ENCODE measurements at regions not wholly inside any gene's neighbourhood (a gene's known extent, or its start where the extent isn't known, plus 50 kb on each side); places are given as distances from the start of the nearest gene placed in this dataset.

DNA sequence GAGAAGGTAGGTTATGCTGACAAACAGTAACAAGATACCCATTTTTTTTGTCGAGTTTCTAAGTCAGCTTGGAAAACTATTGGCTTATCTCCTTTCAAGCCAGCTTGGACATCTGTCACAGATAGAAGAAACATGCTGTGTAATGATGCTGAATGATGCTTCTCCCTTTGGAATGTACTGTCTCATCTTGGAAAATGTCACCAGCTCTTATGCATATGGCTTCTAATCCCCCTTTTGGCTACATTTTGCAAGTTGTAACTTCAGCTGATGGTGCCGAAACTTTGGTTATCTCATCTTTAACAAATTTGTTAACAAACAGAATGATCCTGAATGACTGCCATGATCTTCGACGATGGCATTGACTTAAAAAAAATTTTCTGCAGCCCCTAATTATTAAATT is 68.8 kb upstream of the ST6GALNAC3 start:
- TF ChIP-seq ZNF8 (CRISPR knock-in tag; IDR thresholded peaks at IDR 0.05) (no peak), PATZ1 (CRISPR knock-in tag; IDR thresholded peaks at IDR 0.05; ENCODE audit: borderline replicate concordance) (no peak)
- ATAC-seq = peak; percentile 79

DNA sequence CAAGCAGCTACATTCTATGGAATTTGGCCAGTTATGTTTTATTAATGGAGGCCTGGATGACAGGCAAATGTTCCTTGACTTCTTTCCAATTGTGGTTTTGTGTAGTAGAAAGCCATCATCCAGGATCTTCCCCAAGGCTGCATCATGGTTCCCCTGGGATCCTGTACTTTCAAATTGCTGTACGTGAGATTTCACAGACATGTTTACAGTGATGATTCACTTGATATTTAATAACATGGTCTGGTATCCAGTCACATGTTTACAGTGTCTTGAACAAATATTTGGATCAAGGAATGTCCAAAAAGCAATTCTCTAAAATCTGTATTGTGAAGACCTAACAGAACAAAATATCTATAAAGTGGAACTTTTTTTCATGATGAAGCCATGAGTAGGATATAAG is 68.3 kb upstream of the ST6GALNAC3 start:
- TF ChIP-seq GLIS3 (CRISPR knock-in tag; IDR thresholded peaks at IDR 0.05) (no peak), ZNF565 (CRISPR knock-in tag; conservative IDR thresholded peaks at IDR 0.05; ENCODE audit: low read depth) (no peak), CSDC2 (CRISPR knock-in tag; IDR thresholded peaks at IDR 0.05) (no peak), POU6F1 (CRISPR knock-in tag; IDR thresholded peaks at IDR 0.05; ENCODE audit: borderline replicate concordance, low read depth) (no peak), CSRNP3 (CRISPR knock-in tag; IDR thresholded peaks at IDR 0.05) (no peak), TCF4 (CRISPR knock-in tag; IDR thresholded peaks at IDR 0.05; ENCODE audit: borderline replicate concordance) (no peak; the same call in 1 of the 2 replicates), RARB (CRISPR knock-in tag; IDR thresholded peaks at IDR 0.05) (no peak), ZFP30 (CRISPR knock-in tag; IDR thresholded peaks at IDR 0.05) (no peak), OSR1 (CRISPR knock-in tag; IDR thresholded peaks at IDR 0.05) (no peak), ISL1 (CRISPR knock-in tag; IDR thresholded peaks at IDR 0.05) (peak; percentile 89), ARNTL (CRISPR knock-in tag; IDR thresholded peaks at IDR 0.05; ENCODE audit: borderline replicate concordance, low read depth) (no peak), TOX (CRISPR knock-in tag; IDR thresholded peaks at IDR 0.05; ENCODE audit: borderline replicate concordance) (0 out of 2 replicates have a peak, but pooled peaks have one; percentile 44), ESRRG (CRISPR knock-in tag; IDR thresholded peaks at IDR 0.05) (no peak), PATZ1 (CRISPR knock-in tag; IDR thresholded peaks at IDR 0.05; ENCODE audit: borderline replicate concordance) (no peak), CREB5 (CRISPR knock-in tag; IDR thresholded peaks at IDR 0.05; ENCODE audit: low read depth) (no peak)
- peak; percentile 94 for ATAC-seq

DNA sequence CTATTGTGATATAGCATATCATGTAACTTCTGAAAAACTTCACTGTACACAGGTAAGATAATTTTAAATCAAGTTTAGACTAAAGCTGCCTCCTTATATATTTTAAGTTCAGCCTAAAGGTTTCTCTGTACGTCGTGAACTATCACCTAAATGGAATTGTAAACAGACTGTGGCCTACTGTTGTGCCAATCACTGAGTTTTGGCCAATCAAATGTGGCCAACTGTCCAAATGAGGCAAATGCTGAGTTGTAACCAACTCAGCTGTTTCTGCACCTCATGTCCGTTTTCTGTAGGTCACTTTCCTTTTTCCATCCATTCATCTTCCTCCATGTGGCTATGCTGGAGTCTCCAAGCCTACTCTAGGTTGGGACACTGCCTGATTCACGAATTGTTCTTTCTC is 63.7 kb upstream of the ST6GALNAC3 start:
- no peak for TF ChIP-seq ZFP3 (CRISPR knock-in tag; IDR thresholded peaks at IDR 0.05)
- TF ChIP-seq RARB (CRISPR knock-in tag; IDR thresholded peaks at IDR 0.05) = no peak
- TF ChIP-seq PATZ1 (CRISPR knock-in tag; IDR thresholded peaks at IDR 0.05; ENCODE audit: borderline replicate concordance) = no peak
- no peak for TF ChIP-seq CREB5 (CRISPR knock-in tag; IDR thresholded peaks at IDR 0.05; ENCODE audit: low read depth)
- no peak for TF ChIP-seq ESRRG (CRISPR knock-in tag; IDR thresholded peaks at IDR 0.05)
- TF ChIP-seq ZNF8 (CRISPR knock-in tag; IDR thresholded peaks at IDR 0.05) = no peak
- TF ChIP-seq BACH2 (CRISPR knock-in tag; IDR thresholded peaks at IDR 0.05; ENCODE audit: borderline replicate concordance) = no peak
- no peak for TF ChIP-seq OSR1 (CRISPR knock-in tag; IDR thresholded peaks at IDR 0.05)
- no peak for TF ChIP-seq CSDC2 (CRISPR knock-in tag; IDR thresholded peaks at IDR 0.05)
- no peak for TF ChIP-seq PPARA (CRISPR knock-in tag; IDR thresholded peaks at IDR 0.05; ENCODE audit: borderline replicate concordance)
- TF ChIP-seq TOX (CRISPR knock-in tag; IDR thresholded peaks at IDR 0.05; ENCODE audit: borderline replicate concordance) = no peak
- no peak for TF ChIP-seq ZFP30 (CRISPR knock-in tag; IDR thresholded peaks at IDR 0.05)
- ATAC-seq = no peak
